Smooth muscle cell (in vitro differentiated cells): ENCODE measurements at regions not wholly inside any gene's neighbourhood (a gene's known extent, or its start where the extent isn't known, plus 50 kb on each side); places are given as distances from the start of the nearest gene placed in this dataset.

Source experiments
- DNase-seq: peaks from one replicate; lab custom pipeline; 2025; ENCODE audit not compliant: unreplicated experiment; lab: John Stamatoyannopoulos, UW
- H2AFZ ChIP-seq: fragments of 200-600 bp; sonication (generic); 2 replicates; pipeline ENCODE4 v1.6.0; 2016; ENCODE audit warnings: antibody characterized with exemption, low read depth, mild to moderate bottlenecking
- H3F3A ChIP-seq: fragments of 200-600 bp; sonication (generic); 2 replicates; pipeline ENCODE4 v1.6.0; 2017; ENCODE audit warnings: antibody characterized with exemption, low read depth
- H3K27ac ChIP-seq: fragments of 200-600 bp; sonication (generic); 2 replicates; pipeline ENCODE4 v1.5.1; 2016; ENCODE audit warnings: low read depth, mild to moderate bottlenecking
- H3K27me3 ChIP-seq: fragments of 200-600 bp; sonication (generic); 2 replicates; pipeline ENCODE4 v1.6.1; 2016; ENCODE audit warnings: low read depth, mild to moderate bottlenecking
- H3K36me3 ChIP-seq: fragments of 200-600 bp; sonication (generic); 2 replicates; pipeline ENCODE4 v1.5.1; 2016; ENCODE audit warnings: low read depth
- H3K4me1 ChIP-seq: fragments of 200-600 bp; sonication (generic); 2 replicates; pipeline ENCODE4 v1.5.1; 2016; ENCODE audit warnings: low read depth
- H3K4me2 ChIP-seq: fragments of 200-600 bp; sonication (generic); 2 replicates; pipeline ENCODE4 v1.6.0; 2016; ENCODE audit warnings: mild to moderate bottlenecking
- H3K4me3 ChIP-seq: fragments of 200-600 bp; sonication (generic); 2 replicates; pipeline ENCODE4 v1.5.1; 2016; ENCODE audit warnings: mild to moderate bottlenecking
- H3K79me2 ChIP-seq: fragments of 200-600 bp; sonication (generic); 2 replicates; pipeline ENCODE4 v1.6.0; 2016; ENCODE audit warnings: low read depth, mild to moderate bottlenecking
- H3K9ac ChIP-seq: fragments of 200-600 bp; sonication (generic); 2 replicates; pipeline ENCODE4 v1.6.0; 2016; ENCODE audit warnings: low read depth
- H3K9me3 ChIP-seq: fragments of 200-600 bp; sonication (generic); replicated peaks from 2 replicates; pipeline ENCODE4 v1.5.1; 2016; ENCODE audit warnings: low read depth
- H4K20me1 ChIP-seq: fragments of 200-600 bp; sonication (generic); 2 replicates; pipeline ENCODE4 v1.6.0; 2016; ENCODE audit warnings: low read depth
- WGBS: methylation state at CpG from one replicate; pipeline ENCODE4 v1.1.7; 2016; ENCODE audit warnings: low lambda C conversion rate; 5-methylcytosine and 5-hydroxymethylcytosine counted together
- TF ChIP-seq, protein P1 (sequence below): fragments of 200-600 bp; sonication (generic); IDR thresholded peaks from 2 replicates; pipeline ENCODE4 v1.5.1; 2017; ENCODE audit warnings: borderline replicate concordance, mild to moderate bottlenecking, antibody characterized with exemption; ENCODE audit not compliant: insufficient read depth, poor library complexity, severe bottlenecking

DNA sequence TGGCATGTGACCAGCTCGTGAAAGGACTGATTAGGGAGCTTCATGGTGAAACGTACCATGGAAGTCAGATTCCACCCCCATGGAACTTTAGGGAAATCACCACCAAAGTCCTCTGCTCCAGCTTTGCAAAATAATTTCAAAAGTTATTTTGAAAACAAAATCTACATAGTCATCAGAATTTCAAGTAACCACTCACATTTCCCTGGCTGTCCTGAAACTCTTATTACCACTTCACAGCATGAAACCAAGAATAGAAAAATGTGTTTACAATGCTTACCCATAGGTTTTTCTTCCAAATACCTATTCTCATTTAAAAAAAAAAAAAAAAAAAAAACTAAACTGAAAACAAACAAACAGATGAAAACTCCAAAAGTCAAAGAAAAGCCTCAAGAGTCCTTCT is 198.7 kb downstream of the PDGFRA start:
- Histone ChIP-seq H3K9ac (no peak overlapping the region), H3K4me2 (no peak overlapping the region), H3K4me3 (no peak overlapping the region), H2AFZ (no peak overlapping the region), H3K36me3 (no peaks in the 10 kb centered on the region), H3F3A (no peaks in the 10 kb centered on the region), H4K20me1 (no peaks in the 10 kb centered on the region), H3K27ac (no peak overlapping the region), H3K4me1 (no peaks in the 10 kb centered on the region), H3K9me3 (no peaks in the 10 kb centered on the region), H3K79me2 (no peaks in the 10 kb centered on the region), H3K27me3 (no peaks in the 10 kb centered on the region)
- DNase-seq: no peak
- WGBS: 69% methylated on average over 2 of the region's 2 CpGs
- TF ChIP-seq, protein P1, sequence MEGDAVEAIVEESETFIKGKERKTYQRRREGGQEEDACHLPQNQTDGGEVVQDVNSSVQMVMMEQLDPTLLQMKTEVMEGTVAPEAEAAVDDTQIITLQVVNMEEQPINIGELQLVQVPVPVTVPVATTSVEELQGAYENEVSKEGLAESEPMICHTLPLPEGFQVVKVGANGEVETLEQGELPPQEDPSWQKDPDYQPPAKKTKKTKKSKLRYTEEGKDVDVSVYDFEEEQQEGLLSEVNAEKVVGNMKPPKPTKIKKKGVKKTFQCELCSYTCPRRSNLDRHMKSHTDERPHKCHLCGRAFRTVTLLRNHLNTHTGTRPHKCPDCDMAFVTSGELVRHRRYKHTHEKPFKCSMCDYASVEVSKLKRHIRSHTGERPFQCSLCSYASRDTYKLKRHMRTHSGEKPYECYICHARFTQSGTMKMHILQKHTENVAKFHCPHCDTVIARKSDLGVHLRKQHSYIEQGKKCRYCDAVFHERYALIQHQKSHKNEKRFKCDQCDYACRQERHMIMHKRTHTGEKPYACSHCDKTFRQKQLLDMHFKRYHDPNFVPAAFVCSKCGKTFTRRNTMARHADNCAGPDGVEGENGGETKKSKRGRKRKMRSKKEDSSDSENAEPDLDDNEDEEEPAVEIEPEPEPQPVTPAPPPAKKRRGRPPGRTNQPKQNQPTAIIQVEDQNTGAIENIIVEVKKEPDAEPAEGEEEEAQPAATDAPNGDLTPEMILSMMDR: no peak

DNA sequence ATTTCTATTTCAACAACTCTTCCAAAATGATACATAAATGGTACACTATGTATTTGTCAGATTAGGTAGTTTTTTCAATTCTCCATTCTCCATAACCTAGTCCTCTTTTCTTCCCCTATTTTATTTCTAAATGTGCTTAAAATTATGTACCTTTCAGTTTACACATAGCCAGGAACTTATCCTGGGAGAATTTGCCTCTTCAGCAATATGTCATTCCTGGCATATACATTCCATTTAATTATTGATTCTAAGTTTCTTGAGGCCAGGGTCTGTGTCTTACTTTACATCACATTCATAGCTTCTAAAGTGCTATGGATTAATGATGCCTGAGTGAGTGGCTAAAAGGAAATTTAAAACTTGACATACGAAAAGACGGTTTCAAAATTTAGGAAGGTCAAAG is 199.8 kb downstream of the PDGFRA start:
- TF ChIP-seq, protein P1: no peak
- Histone ChIP-seq H3K4me3 (no peak overlapping the region), H3K9ac (no peak overlapping the region), H3F3A (no peaks in the 10 kb centered on the region), H3K27me3 (no peaks in the 10 kb centered on the region), H3K9me3 (no peaks in the 10 kb centered on the region), H3K4me2 (no peak overlapping the region), H4K20me1 (no peaks in the 10 kb centered on the region), H3K36me3 (no peaks in the 10 kb centered on the region), H2AFZ (no peak overlapping the region), H3K79me2 (no peaks in the 10 kb centered on the region), H3K27ac (no peak overlapping the region), H3K4me1 (no peaks in the 10 kb centered on the region)
- DNase-seq: no peak
- WGBS: 93% methylated on average over 2 of the region's 2 CpGs

DNA sequence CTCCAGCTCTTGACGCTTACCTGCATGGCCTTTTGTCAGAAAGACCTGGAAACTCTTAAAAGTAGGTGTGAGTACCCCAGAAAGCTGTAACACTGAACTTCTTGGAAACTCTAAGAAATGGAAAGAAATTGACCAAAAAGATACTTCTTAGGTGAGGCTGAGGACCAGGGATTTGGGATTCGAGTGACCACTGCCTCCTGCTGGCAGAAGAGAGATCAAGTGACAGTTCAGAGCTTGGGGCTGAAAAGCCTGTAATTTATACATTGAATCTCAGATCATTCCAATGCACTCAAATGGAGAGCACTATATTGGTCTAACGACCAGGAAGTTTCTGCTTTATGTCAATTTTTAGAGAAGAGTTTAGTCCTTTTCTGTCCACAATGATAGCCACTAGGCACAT is 204.6 kb downstream of the PDGFRA start:
- TF ChIP-seq, protein P1: peak; percentile 15
- Histone ChIP-seq H4K20me1 (no peaks in the 10 kb centered on the region), H3K4me3 (no peak overlapping the region), H3K79me2 (no peaks in the 10 kb centered on the region), H3K4me1 (no peaks in the 10 kb centered on the region), H3K27me3 (peaks cover 4% of the 10 kb centered on the region), H3K27ac (no peak overlapping the region), H3K9me3 (no peaks in the 10 kb centered on the region), H3K4me2 (no peak overlapping the region), H3F3A (no peaks in the 10 kb centered on the region), H3K36me3 (no peaks in the 10 kb centered on the region), H2AFZ (no peak overlapping the region), H3K9ac (no peak overlapping the region)
- DNase-seq: no peak
- WGBS: 36% methylated on average over 3 of the region's 3 CpGs

DNA sequence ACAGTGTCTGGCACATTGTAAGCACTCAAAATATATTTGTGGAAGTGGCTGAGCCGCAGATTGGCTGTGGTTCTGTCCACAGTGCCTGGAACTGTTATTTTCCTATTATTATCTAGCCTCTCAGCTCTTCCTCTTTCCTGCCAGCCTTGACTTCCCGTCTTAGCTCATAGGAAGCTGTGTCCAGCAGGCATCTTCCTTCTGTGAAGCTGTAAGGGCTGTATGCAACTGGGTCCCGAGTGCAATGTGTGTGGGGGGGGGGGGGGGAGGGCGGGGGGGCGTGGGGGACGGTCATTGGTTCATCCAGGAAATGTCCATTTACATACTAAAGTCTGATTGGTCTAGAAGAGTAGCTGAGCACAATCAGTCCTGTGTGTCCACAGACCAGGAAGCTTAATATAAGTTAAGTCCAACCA is 210.7 kb downstream of the PDGFRA start:
- Histone ChIP-seq H3K36me3 (no peaks in the 10 kb centered on the region), H2AFZ (no peak overlapping the region), H3K4me2 (no peak overlapping the region), H4K20me1 (no peaks in the 10 kb centered on the region), H3K27me3 (peaks cover 4% of the 10 kb centered on the region), H3K4me3 (no peak overlapping the region), H3K9me3 (no peaks in the 10 kb centered on the region), H3K9ac (no peak overlapping the region), H3K79me2 (no peaks in the 10 kb centered on the region), H3K27ac (no peak overlapping the region), H3F3A (no peaks in the 10 kb centered on the region), H3K4me1 (peaks cover 4% of the 10 kb centered on the region)
- DNase-seq: no peak
- WGBS: 68% methylated on average over 6 of the region's 6 CpGs
- TF ChIP-seq, protein P1: no peak
